Right ventricle myocardium superior (tissue), 1 donor: ENCODE measurements at regions not wholly inside any gene's neighbourhood (a gene's known extent, or its start where the extent isn't known, plus 50 kb on each side); places are given as distances from the start of the nearest gene placed in this dataset.

Source experiments
- ATAC-seq: fragments of 200-7000 bp; cut with Tn5 transposase; one replicate; pipeline ENCODE4 v1.9.1; 2020; ENCODE audit warnings: mild to moderate bottlenecking; ENCODE audit not compliant: poor library complexity
- DNase-seq: peaks from one replicate; pipeline ENCODE4 v3.0.0-alpha.2; 2020
- intact Hi-C: fragments of 100-400 bp; cut with DNase I; formaldehyde crosslinking; loops from one replicate; pipeline ENCODE4 v1.11.2; 2022
- donor health status: DM: no; HTN: yes; CAD: no; lungs with severe emphysema.

- intact Hi-C loops, result no loop called here
- no peak for ATAC-seq
- no peak for DNase-seq
Observed at GRCh38 chr3:67710396-67710795, 56.0 kb upstream of the SUCLG2 start.

GRCh38 chr3:67706934-67707333 lies 52.5 kb upstream of the SUCLG2 start:
- no peak for ATAC-seq
- no peak for DNase-seq
- intact Hi-C loops, result no loop called here

- ATAC-seq, result no peak
- intact Hi-C loops, result no loop called here
Observed at GRCh38 chr3:67704322-67704721, 49.9 kb upstream of the SUCLG2 start.

More at GRCh38 chr3:67704322-67704721, 49.9 kb upstream of the SUCLG2 start:
- DNase-seq, result no peak
